ENCODE measurements at regions not wholly inside any gene's neighbourhood (a gene's known extent, or its start where the extent isn't known, plus 50 kb on each side); places are given as distances from the start of the nearest gene placed in this dataset.
"Not testable (repeated sequence)": the region's sequence is repeated elsewhere in the genome, so short reads cannot be mapped to it uniquely, and the experiment has no call there.

- DNase-seq: no peak
Measured at GRCh38 chr9:16058131-16058549, 505.3 kb downstream of the CCDC171 start.

- no peak for DNase-seq
Measured at GRCh38 chr9:16060436-16061129, 507.7 kb downstream of the CCDC171 start.

GRCh38 chr9:16062542-16063240, 509.8 kb downstream of the CCDC171 start:
- no peak for DNase-seq

GRCh38 chr9:16063241-16063591, 510.4 kb downstream of the CCDC171 start:
- no peak for DNase-seq

GRCh38 chr9:16064771-16065170, 511.9 kb downstream of the CCDC171 start:
- DNase-seq: no peak

- not testable (repeated sequence) for DNase-seq
Measured at GRCh38 chr9:16066201-16066600, 513.4 kb downstream of the CCDC171 start.

- DNase-seq: no peak
Measured at GRCh38 chr9:16068476-16068875, 515.6 kb downstream of the CCDC171 start.

GRCh38 chr9:16069249-16069648, 516.4 kb downstream of the CCDC171 start:
- no peak for DNase-seq

- no peak for DNase-seq
Measured at GRCh38 chr9:16069671-16070454, 517.0 kb downstream of the CCDC171 start.

- DNase-seq: no peak
Measured at GRCh38 chr9:16070455-16071145, 517.8 kb downstream of the CCDC171 start.

- DNase-seq: no peak
Measured at GRCh38 chr9:16071400-16071799, 518.6 kb downstream of the CCDC171 start.

GRCh38 chr9:16074963-16075362, 522.1 kb downstream of the CCDC171 start:
- DNase-seq: no peak

GRCh38 chr9:16075696-16076095, 522.9 kb downstream of the CCDC171 start:
- DNase-seq: no peak

- no peak for DNase-seq
Measured at GRCh38 chr9:16076511-16076910, 523.7 kb downstream of the CCDC171 start.

- no peak for DNase-seq
Measured at GRCh38 chr9:16082796-16083195, 530.0 kb downstream of the CCDC171 start.

- no peak for DNase-seq
Measured at GRCh38 chr9:16085167-16085726, 532.4 kb downstream of the CCDC171 start.

- DNase-seq: no peak
Measured at GRCh38 chr9:16090907-16091629, 538.2 kb downstream of the CCDC171 start.

- no peak for DNase-seq
Measured at GRCh38 chr9:16092142-16093091, 539.6 kb downstream of the CCDC171 start.

- DNase-seq: no peak
Measured at GRCh38 chr9:16098306-16098705, 545.5 kb downstream of the CCDC171 start.

- DNase-seq: no peak
Measured at GRCh38 chr9:16099732-16100536, 547.1 kb downstream of the CCDC171 start.

Measured in NCI-H510A treated with DMSO at 0.1 percent for 48 hours (cell line).